ENCODE measurements at regions not wholly inside any gene's neighbourhood (a gene's known extent, or its start where the extent isn't known, plus 50 kb on each side); places are given as distances from the start of the nearest gene placed in this dataset.

DNA sequence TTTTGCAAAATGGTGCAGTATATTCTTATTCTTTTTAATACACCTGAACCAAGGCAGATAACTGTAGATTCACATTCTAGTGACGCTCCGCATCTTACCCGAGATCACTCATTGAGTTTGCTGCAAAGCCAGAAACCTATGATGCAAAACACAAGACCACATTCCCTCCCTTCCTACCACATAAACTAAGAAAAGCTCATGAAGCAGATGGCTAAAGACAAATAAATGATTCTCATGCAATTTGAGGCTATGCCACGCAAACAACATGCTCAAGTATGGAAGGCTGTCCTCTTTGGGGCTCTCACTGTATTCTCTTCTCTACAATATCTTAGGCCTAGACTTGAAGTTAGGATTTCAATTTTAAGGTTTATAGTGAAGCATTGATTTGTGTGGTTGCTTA, 95.0 kb upstream of the BMPER start:
- no peak for DNase-seq

GRCh38 chr7:33813331-33813730, 92.0 kb upstream of the BMPER start:
- intact Hi-C loops (cut with DNase I): no loop called here
- Histone ChIP-seq H3K36me3 (no peaks in the 10 kb centered on the region), H3K27ac (no peak overlapping the region), H3K9me3 (no peaks in the 10 kb centered on the region), H3K4me3 (no peak overlapping the region), H3K4me1 (peaks cover 0 to 3% of the 10 kb centered on the region in 2 donors), H3K27me3 (no peaks in the 10 kb centered on the region)
- ATAC-seq: no peak
- no peak for DNase-seq
- TF ChIP-seq, protein P1, sequence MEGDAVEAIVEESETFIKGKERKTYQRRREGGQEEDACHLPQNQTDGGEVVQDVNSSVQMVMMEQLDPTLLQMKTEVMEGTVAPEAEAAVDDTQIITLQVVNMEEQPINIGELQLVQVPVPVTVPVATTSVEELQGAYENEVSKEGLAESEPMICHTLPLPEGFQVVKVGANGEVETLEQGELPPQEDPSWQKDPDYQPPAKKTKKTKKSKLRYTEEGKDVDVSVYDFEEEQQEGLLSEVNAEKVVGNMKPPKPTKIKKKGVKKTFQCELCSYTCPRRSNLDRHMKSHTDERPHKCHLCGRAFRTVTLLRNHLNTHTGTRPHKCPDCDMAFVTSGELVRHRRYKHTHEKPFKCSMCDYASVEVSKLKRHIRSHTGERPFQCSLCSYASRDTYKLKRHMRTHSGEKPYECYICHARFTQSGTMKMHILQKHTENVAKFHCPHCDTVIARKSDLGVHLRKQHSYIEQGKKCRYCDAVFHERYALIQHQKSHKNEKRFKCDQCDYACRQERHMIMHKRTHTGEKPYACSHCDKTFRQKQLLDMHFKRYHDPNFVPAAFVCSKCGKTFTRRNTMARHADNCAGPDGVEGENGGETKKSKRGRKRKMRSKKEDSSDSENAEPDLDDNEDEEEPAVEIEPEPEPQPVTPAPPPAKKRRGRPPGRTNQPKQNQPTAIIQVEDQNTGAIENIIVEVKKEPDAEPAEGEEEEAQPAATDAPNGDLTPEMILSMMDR (IDR thresholded peaks at IDR 0.05): no peak

More for the DNA sequence above, 95.0 kb upstream of the BMPER start:
- ATAC-seq: no peak
- no peaks in the 10 kb centered on the region for H3K36me3 ChIP-seq
- no peaks in the 10 kb centered on the region for H3K9me3 ChIP-seq
- no peak overlapping the region for H3K4me3 ChIP-seq
- no peaks in the 10 kb centered on the region for H3K27me3 ChIP-seq
- no peak overlapping the region for H3K27ac ChIP-seq
- H3K4me1 ChIP-seq: peaks cover 0 to 9% of the 10 kb centered on the region in 2 donors
- intact Hi-C loops (cut with DNase I): no loop called here
- TF ChIP-seq, protein P1 (IDR thresholded peaks at IDR 0.05): no peak

DNA sequence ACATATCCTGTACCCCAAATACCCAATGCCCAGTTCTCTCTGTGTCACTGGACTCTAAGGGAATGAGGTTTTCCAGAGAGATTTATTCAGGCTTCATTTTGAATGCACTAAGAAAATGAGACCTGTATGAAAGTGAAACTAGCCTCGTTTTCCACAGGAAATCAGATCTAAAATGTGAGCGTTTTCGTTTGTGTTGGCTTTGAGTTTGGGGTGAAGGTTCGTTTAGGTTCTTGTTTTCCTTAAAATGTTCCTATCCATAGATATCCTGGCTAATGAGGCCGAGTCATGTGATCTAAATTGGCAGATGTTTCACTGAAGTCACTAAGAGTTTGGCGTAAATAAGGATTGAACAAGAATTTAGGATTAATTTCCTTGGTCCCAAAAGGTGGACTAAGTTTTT, 90.9 kb upstream of the BMPER start:
- TF ChIP-seq, protein P1 (IDR thresholded peaks at IDR 0.05): no peak
- no peaks in the 10 kb centered on the region for H3K9me3 ChIP-seq
- intact Hi-C loops (cut with DNase I): no loop called here
- H3K36me3 ChIP-seq: no peaks in the 10 kb centered on the region
- no peaks in the 10 kb centered on the region for H3K27me3 ChIP-seq
- no peak for ATAC-seq
- H3K27ac ChIP-seq: no peak overlapping the region
- DNase-seq: no peak
- H3K4me1 ChIP-seq: peaks cover 0 to 3% of the 10 kb centered on the region in 2 donors
- H3K4me3 ChIP-seq: no peak overlapping the region

DNA sequence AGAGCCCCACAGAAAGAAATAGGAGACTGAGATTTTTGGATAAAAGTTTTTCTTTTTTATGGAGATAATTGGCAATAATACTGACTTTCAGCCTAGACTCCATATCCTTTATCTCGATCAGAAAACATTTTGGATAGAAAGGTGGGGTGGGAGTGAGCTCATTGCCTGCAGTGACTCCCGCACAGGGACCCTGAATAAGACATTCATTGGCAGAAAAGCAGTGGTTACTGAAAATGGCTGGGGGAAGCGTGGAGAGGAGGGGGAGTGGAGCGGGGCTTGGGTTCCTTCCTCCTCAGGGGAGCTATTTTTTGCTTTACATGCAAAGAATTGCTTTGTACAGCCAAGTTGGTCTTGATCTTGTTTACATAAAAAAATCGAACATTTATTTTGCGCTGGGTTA, 90.4 kb upstream of the BMPER start:
- ATAC-seq (no peak), DNase-seq (no peak)
- H3K27me3 ChIP-seq: no peaks in the 10 kb centered on the region
- no peaks in the 10 kb centered on the region for H3K36me3 ChIP-seq
- TF ChIP-seq, protein P1 (IDR thresholded peaks at IDR 0.05): no peak
- no peak overlapping the region for H3K4me3 ChIP-seq
- H3K4me1 ChIP-seq: peaks cover 0 to 3% of the 10 kb centered on the region in 2 donors
- intact Hi-C loops (cut with DNase I): no loop called here
- no peak overlapping the region for H3K27ac ChIP-seq
- no peaks in the 10 kb centered on the region for H3K9me3 ChIP-seq

DNA sequence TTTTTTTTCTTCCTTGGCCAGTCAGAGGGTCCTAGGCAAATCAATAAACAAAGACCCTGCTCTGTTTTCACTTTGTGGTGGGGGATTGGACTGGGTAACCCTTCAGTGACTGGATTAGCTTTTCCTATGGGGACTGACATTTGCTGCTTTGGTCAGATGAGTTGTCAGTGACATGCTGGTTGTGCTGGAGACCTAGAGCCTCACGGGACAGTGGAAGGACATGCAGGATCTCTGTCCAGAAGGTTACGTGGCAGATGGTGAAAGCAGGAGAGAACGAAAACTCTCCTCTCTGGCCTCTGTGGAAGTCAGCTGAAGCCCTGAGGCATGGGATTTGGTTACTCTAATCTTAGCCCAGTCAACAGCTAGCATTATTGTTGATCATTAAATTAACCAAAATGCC, 90.0 kb upstream of the BMPER start:
- TF ChIP-seq, protein P1 (IDR thresholded peaks at IDR 0.05): no peak
- ATAC-seq: no peak
- DNase-seq: no peak
- Histone ChIP-seq H3K4me1 (peaks cover 0 to 3% of the 10 kb centered on the region in 2 donors), H3K27me3 (no peaks in the 10 kb centered on the region), H3K9me3 (no peaks in the 10 kb centered on the region), H3K36me3 (no peaks in the 10 kb centered on the region), H3K4me3 (no peak overlapping the region), H3K27ac (no peak overlapping the region)
- intact Hi-C loops (cut with DNase I): no loop called here
